Activated T-helper 1 cell treated with anti-CD3 and anti-CD28 coated beads, Interleukin-12 subunit alpha, Interleukin-12 subunit beta, Interleukin-2, Interleukin-4 antibody, amounts not matched to agents 30 ng/mL and 10 ng/mL and 1 ng/mL, durations not matched to agents 14 hours and 24 hours and 36 hours (primary cell): ENCODE measurements at regions not wholly inside any gene's neighbourhood (a gene's known extent, or its start where the extent isn't known, plus 50 kb on each side); places are given as distances from the start of the nearest gene placed in this dataset.

Source experiments
- DNase-seq: peaks from one replicate; pipeline ENCODE4 v3.0.0; 2021; ENCODE audit warnings: low spot score
- H3K27ac Mint-ChIP-seq: one replicate; pipeline ENCODE4 v1.8.0; 2021; ENCODE audit warnings: mild to moderate bottlenecking, mixed read lengths
- H3K27me3 Mint-ChIP-seq: one replicate; pipeline ENCODE4 v1.8.0; 2022; ENCODE audit warnings: mild to moderate bottlenecking, moderate library complexity, mixed read lengths; ENCODE audit not compliant: insufficient read depth
- H3K36me3 Mint-ChIP-seq: one replicate; pipeline ENCODE4 v1.8.0; 2021; ENCODE audit warnings: low read depth, mixed read lengths
- H3K4me1 Mint-ChIP-seq: one replicate; pipeline ENCODE4 v1.8.0; 2021; ENCODE audit warnings: low read depth, mixed read lengths
- H3K4me3 Mint-ChIP-seq: one replicate; pipeline ENCODE4 v1.8.0; 2021; ENCODE audit warnings: mild to moderate bottlenecking, moderate library complexity, mixed read lengths
- H3K9me3 Mint-ChIP-seq: one replicate; pipeline ENCODE4 v1.8.0; 2021; ENCODE audit warnings: mixed read lengths
- intact Hi-C: fragments of 100-400 bp; cut with micrococcal nuclease; formaldehyde crosslinking; loops from one replicate; pipeline ENCODE4 v1.15.1; 2024

DNA sequence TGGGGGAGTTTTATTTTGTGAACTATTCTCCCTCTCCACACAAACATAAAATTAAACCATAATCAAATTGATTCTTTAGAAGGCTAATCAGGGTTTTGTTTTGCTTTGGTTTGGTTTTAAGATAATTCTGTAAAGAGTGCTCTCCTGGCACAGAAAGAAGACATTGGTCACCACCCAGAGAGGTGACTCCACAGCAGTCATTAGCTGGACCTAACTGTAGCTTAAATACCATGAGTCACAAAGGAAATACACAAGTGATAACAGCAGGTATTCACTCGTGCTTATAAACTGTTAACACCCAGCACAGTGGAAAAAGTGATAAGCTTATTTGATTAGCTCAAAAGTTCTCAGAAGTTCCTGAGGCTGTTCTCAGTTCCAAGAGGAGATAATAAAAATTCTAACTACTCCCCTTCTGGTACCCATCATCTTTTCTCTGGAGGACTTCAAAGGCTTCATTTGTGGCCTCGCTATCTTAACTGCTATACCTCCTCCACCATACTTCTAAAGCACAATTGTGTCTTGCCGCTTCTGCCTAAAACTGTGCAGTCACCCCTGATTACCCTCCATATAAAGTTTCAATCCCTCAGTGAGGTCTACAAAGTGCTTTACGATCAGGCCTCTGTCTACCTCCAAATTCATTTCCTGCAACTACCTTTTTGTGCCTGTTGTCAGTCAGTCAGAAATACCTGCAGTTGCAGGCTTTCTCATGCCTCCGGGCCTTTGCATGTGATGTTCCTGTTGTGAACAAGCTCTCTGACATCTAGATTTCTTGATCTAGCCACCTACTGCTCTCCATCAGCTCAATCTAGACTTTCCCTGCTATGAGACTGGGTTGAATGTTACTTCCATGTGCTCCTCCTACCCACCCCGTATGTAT, 201.1 kb downstream of the SAMD5 start:
- Mint-ChIP-seq H3K36me3 (no peaks in the 10 kb centered on the region), H3K4me3 (no peak overlapping the region), H3K9me3 (no peaks in the 10 kb centered on the region), H3K27me3 (no peaks in the 10 kb centered on the region), H3K27ac (no peak overlapping the region), H3K4me1 (no peaks in the 10 kb centered on the region)
- intact Hi-C loops: no loop called here
- no peak for DNase-seq

DNA sequence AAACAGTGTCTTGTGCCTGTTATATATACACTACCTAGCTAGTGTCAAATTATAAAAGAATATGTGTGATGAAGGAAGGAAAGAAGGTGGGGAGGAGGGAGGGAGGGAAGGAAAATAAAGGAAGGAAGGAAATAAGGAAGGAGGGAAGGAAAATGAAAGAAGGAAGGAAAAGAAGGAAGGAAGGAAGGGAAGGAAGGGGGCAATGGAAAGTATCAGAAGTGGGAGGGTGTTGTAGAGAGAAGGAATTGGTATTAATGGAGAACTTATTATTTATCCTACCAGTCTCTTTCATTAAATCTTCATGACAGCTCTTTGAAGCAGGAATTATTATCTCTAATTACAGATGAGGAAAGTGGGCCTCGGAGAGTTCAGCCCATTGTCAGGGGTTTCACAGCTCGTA, 202.4 kb downstream of the SAMD5 start:
- H3K9me3 Mint-ChIP-seq: no peaks in the 10 kb centered on the region
- H3K4me3 Mint-ChIP-seq: no peak overlapping the region
- H3K27me3 Mint-ChIP-seq: no peaks in the 10 kb centered on the region
- no peak overlapping the region for H3K27ac Mint-ChIP-seq
- DNase-seq: no peak
- intact Hi-C loops: no loop called here
- H3K36me3 Mint-ChIP-seq: no peaks in the 10 kb centered on the region
- no peaks in the 10 kb centered on the region for H3K4me1 Mint-ChIP-seq

DNA sequence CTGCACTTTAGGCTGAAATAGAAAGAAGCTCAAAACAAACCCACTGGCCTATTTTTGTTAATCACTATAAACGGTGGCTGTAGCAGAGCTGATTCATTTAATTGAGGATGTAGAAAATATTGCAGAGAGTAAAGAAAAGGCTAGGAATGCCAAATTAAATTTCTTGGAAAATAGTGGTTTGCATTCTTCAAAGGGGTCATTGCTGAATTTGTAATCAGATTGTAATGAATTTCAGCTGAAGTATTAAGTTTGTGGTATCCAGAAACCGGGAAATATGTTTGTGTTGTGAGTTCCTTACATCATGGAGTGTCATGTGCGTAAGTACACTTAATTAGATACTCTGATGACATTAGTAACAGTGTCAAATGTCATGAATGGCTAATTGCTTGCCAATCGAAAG, 203.0 kb downstream of the SAMD5 start:
- H3K27me3 Mint-ChIP-seq: no peaks in the 10 kb centered on the region
- H3K4me3 Mint-ChIP-seq: no peak overlapping the region
- no peaks in the 10 kb centered on the region for H3K4me1 Mint-ChIP-seq
- no peaks in the 10 kb centered on the region for H3K9me3 Mint-ChIP-seq
- no peaks in the 10 kb centered on the region for H3K36me3 Mint-ChIP-seq
- DNase-seq: no peak
- intact Hi-C loops: no loop called here
- no peak overlapping the region for H3K27ac Mint-ChIP-seq

DNA sequence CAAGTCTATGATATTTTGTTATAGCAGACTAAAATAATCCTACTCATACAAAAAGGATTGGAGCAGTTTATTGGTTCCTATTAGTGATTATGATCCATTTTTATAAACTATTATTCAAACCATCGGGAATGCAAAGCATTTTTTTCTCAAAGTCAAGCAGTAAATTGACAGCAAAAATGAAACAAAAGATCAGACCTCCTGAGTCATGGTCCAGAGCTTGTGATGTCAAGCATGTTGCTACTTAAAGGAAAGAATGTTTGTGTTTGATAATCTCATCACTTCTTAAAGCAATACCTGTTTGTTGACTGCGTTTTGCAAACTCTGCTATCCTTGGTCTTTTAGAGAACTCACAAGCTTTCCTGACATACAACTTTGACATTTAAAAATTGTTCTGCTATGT, 204.4 kb downstream of the SAMD5 start:
- H3K27ac Mint-ChIP-seq: no peak overlapping the region
- no peaks in the 10 kb centered on the region for H3K27me3 Mint-ChIP-seq
- H3K4me3 Mint-ChIP-seq: no peak overlapping the region
- H3K4me1 Mint-ChIP-seq: no peaks in the 10 kb centered on the region
- H3K36me3 Mint-ChIP-seq: no peaks in the 10 kb centered on the region
- no peaks in the 10 kb centered on the region for H3K9me3 Mint-ChIP-seq
- intact Hi-C loops: no loop called here
- no peak for DNase-seq

DNA sequence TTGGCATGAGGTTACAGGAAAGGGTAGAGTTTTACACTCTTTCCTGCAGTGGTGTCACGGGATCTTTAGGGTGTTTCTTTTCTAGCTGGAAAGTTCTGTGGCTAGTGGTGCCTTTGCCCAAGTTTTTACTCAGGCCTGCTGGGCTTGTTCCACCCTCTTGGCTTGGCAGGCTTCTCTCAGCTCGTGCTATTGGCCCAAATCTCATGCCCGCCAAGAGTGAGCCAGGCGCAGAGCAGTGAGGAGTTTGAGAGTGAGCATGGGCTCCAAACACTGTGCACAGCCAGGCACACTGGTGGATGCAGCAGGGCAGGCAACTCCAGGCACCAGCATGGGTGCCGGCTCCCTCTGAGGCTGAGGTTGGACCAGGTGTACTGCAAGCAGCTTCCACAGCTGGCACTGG, 206.5 kb downstream of the SAMD5 start:
- Mint-ChIP-seq H3K4me1 (no peaks in the 10 kb centered on the region), H3K4me3 (no peak overlapping the region), H3K27me3 (no peaks in the 10 kb centered on the region), H3K27ac (no peak overlapping the region), H3K36me3 (no peaks in the 10 kb centered on the region), H3K9me3 (no peaks in the 10 kb centered on the region)
- intact Hi-C loops: no loop called here
- no peak for DNase-seq

DNA sequence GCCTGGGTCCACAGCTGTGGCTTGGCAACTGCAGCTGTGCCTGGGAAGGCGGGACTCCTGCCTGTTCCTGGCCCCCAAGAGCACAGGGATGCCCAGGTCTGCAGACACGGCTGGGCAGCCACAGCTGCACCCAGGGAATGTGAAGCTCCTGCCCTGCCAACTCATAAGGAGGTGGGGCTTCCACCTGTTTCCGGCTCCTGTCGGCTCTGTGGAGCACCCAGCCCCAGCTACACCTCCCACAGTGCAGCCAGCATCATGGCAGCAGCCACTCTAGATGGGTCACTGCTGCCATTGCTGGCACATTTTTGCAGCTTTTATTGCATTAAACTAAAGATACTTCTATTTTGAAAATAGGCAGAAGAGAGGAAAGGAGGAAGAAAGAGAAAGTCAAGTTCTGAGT, 207.9 kb downstream of the SAMD5 start:
- Mint-ChIP-seq H3K36me3 (no peaks in the 10 kb centered on the region), H3K4me3 (no peak overlapping the region), H3K4me1 (no peaks in the 10 kb centered on the region), H3K27ac (no peak overlapping the region), H3K9me3 (no peaks in the 10 kb centered on the region), H3K27me3 (no peaks in the 10 kb centered on the region)
- intact Hi-C loops: no loop called here
- no peak for DNase-seq

DNA sequence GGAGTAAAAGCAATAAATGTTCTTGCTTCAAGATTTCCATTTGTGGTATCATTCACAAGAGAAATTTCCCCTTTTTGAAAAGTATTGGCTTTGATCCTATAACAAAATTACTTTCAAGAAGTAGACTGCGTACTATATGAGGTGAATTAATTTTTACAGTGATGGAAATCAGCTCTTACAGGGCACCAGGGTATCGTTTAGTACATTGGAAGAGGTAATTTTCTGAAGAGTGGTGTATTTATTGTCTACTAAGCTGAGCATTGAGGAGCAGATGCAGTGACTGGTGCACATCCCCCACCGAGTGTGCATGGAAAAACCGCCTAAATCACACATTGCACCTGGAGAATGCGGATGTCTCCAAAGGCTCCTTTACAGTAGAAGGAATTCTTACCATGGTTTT, 209.5 kb downstream of the SAMD5 start:
- H3K27ac Mint-ChIP-seq: no peak overlapping the region
- H3K9me3 Mint-ChIP-seq: no peaks in the 10 kb centered on the region
- no peaks in the 10 kb centered on the region for H3K36me3 Mint-ChIP-seq
- no peak overlapping the region for H3K4me3 Mint-ChIP-seq
- DNase-seq: no peak
- H3K4me1 Mint-ChIP-seq: no peaks in the 10 kb centered on the region
- intact Hi-C loops: no loop called here
- no peaks in the 10 kb centered on the region for H3K27me3 Mint-ChIP-seq

DNA sequence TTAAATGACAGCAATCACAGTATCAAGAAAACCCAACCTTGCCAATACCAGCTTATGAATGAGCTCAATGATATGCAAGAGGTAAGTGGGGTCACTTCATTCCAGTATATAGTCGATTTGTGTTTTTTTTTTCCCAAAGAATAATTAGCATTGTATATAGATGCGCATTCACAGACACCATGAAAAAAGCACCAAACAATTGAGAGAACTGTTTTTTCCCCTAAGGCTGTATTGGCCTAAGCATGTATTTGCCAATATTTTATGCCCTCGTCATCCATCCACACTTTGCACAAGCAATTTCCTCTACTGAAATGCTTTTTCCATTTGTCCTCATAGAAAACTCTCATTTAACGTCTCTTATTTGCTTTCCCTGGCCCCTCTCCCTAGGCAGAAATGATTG, 213.7 kb downstream of the SAMD5 start:
- Mint-ChIP-seq H3K27ac (no peak overlapping the region), H3K4me1 (no peaks in the 10 kb centered on the region), H3K27me3 (no peaks in the 10 kb centered on the region), H3K36me3 (no peaks in the 10 kb centered on the region), H3K4me3 (no peak overlapping the region), H3K9me3 (no peaks in the 10 kb centered on the region)
- DNase-seq: no peak
- intact Hi-C loops: no loop called here

DNA sequence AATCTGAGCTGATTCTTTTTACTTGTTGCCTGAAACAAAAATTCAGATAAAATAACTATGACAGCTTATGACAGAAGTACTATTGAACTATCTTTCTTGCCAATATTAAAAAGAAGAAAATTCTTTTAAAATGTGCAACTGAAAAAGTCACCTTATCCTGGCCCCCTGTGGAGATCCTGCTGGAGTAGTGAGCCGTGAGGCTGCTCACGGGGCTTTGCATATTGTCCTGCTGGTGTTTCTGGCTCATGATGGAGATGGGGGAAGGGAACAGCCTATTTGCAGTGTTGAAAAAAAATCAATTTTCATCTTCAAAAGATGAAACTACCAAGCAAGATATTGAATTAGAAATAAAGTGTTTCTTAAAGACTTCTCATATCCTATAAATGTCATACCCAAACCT, 216.0 kb downstream of the SAMD5 start:
- intact Hi-C loops: no loop called here
- H3K36me3 Mint-ChIP-seq: no peaks in the 10 kb centered on the region
- DNase-seq: no peak
- H3K27me3 Mint-ChIP-seq: no peaks in the 10 kb centered on the region
- no peaks in the 10 kb centered on the region for H3K4me1 Mint-ChIP-seq
- no peak overlapping the region for H3K4me3 Mint-ChIP-seq
- H3K9me3 Mint-ChIP-seq: no peaks in the 10 kb centered on the region
- H3K27ac Mint-ChIP-seq: no peak overlapping the region

DNA sequence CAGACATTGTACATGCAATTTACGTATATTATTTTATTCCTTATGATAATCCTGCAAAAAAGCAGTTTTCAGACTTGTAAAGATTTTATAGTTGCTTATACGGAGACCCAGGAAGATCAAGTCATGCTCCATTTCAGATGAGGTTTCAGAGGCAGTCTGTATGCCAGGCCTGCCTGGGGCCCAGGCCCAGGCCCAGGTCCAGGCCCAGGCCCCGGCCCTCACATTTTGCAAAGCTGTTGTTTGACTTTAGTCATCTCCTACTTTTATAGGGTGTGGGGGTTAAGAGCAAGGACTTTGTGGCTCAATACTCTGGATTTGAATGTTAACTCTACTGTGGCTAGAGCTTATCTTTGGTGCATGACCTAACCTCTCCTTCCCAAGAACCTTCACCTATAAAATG, 217.9 kb downstream of the SAMD5 start:
- H3K9me3 Mint-ChIP-seq: no peaks in the 10 kb centered on the region
- H3K27ac Mint-ChIP-seq: no peak overlapping the region
- no peaks in the 10 kb centered on the region for H3K4me1 Mint-ChIP-seq
- no peaks in the 10 kb centered on the region for H3K27me3 Mint-ChIP-seq
- intact Hi-C loops: no loop called here
- DNase-seq: no peak
- H3K36me3 Mint-ChIP-seq: no peaks in the 10 kb centered on the region
- H3K4me3 Mint-ChIP-seq: no peak overlapping the region

DNA sequence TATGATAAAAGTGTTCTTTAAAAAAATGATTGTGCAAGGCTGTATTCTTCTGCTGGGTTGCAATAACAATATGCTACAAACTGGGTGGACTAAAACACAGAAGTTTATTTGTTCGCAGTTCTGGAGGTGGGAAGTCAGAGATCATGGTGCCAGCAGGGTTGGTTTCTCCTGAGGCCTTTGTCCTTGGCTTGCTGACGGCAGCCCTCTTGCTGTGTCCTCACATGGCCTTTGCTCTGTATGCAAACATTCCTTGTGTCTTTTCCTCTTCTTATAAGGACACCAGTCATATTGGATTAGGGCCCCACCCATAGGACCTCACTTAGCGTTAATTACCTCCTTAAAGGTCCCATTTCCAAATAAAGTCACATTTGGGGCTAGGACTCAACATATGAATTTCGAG, 220.4 kb downstream of the SAMD5 start:
- intact Hi-C loops: no loop called here
- DNase-seq: no peak
- Mint-ChIP-seq H3K4me3 (no peak overlapping the region), H3K9me3 (no peaks in the 10 kb centered on the region), H3K27ac (no peak overlapping the region), H3K4me1 (no peaks in the 10 kb centered on the region), H3K27me3 (no peaks in the 10 kb centered on the region), H3K36me3 (no peaks in the 10 kb centered on the region)

DNA sequence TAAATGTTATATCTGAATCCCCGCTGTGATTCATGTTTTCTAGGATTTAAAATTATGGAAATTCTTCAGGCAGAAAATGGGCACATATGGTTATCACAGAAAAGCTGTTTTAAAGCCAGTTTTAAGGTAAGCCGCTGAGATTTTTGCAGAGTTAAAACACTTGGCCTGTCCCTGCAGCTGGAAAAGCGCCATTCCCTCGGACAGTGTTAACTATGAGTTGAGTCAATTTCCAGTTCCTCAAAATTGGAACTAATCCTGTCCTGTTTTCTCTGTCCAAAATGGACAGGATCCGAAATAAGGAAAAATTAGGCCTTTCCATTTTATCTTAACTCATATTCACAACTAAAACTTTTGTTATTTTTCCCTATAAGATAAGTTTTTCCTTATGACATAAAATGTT, 225.2 kb downstream of the SAMD5 start:
- no peak overlapping the region for H3K27ac Mint-ChIP-seq
- no peak overlapping the region for H3K4me3 Mint-ChIP-seq
- no peaks in the 10 kb centered on the region for H3K9me3 Mint-ChIP-seq
- H3K27me3 Mint-ChIP-seq: no peaks in the 10 kb centered on the region
- H3K36me3 Mint-ChIP-seq: no peaks in the 10 kb centered on the region
- intact Hi-C loops: no loop called here
- no peaks in the 10 kb centered on the region for H3K4me1 Mint-ChIP-seq
- no peak for DNase-seq

DNA sequence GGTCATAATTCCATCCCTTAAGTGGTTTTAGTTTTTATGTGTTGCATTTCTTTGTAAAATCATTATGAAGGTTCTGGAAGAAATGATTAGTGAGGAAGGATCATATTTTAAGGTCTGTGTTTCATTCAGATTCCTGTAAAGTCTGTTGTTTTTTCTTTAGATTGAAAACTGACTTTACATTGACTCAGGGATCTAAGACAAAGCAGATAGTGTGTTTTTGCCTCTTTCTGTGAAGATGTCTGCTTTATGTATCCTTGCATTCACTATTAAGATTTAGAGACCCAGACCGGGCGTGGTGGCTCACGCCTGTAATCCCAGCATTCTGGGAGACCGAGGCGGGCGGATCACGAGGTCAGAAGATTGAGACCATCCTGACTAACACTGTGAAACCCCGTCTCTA, 225.7 kb downstream of the SAMD5 start:
- H3K27me3 Mint-ChIP-seq: no peaks in the 10 kb centered on the region
- no peaks in the 10 kb centered on the region for H3K4me1 Mint-ChIP-seq
- no peak overlapping the region for H3K27ac Mint-ChIP-seq
- no peaks in the 10 kb centered on the region for H3K36me3 Mint-ChIP-seq
- H3K4me3 Mint-ChIP-seq: no peak overlapping the region
- no peak for DNase-seq
- intact Hi-C loops: no loop called here
- H3K9me3 Mint-ChIP-seq: no peaks in the 10 kb centered on the region

DNA sequence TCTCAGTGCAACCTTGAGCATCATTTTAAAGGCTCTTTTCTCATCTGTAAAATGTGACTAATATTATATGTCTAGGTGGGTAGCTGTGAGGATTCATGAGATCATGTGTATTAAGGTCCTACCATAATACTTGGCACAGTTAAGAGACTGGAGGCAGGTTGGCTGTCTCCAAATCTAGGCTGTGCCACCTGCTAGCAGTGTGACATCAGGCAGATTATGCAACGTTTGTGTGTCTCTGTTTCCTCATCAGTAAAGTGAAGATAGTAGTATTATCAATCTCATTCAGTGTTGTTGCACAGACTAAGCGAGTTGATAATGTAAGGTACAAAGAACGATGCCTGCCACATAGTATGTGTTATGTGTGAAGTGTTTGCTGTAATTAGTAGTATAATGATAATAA, 227.4 kb downstream of the SAMD5 start:
- Mint-ChIP-seq H3K4me3 (no peak overlapping the region), H3K9me3 (no peaks in the 10 kb centered on the region), H3K27ac (no peak overlapping the region), H3K4me1 (no peaks in the 10 kb centered on the region), H3K36me3 (no peaks in the 10 kb centered on the region), H3K27me3 (no peaks in the 10 kb centered on the region)
- DNase-seq: no peak
- intact Hi-C loops: no loop called here
